ENCODE measurements at regions not wholly inside any gene's neighbourhood (a gene's known extent, or its start where the extent isn't known, plus 50 kb on each side); places are given as distances from the start of the nearest gene placed in this dataset.

DNA sequence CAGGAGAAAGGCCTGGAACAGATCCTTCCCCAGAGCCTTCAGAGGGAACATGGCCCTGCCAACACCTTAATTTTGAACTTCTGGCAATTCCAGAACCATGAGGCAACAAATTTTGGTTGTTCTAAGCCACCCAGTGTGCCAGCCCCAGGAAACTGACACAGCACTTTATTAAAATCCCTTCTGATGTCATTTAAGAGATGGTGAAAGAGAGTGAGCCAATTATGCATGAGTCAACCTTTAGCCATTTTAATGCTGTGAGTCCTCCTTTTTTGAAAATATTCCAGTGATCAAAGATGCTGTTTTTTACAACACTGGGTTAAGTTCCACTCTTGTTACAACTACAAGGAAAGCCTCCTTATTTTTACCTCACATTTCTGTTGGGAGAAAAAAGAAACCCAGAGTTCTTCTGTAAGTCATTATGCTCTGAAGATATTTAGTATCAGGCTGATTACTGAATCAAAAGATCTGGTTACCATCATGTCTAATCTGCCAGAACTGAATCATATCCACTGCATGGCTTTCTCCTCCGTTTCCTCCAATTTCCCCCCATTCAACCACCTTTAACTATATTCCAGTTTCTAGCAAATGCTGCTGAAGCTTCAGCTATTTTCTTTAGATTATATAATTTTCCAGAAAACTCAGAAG is 235.4 kb downstream of the TXNL1 start:
- ChIA-PET POLR2A (no interaction called here), CTCF (no interaction called here)
- DNase-seq = no peak
- H3K27ac Mint-ChIP-seq (ENCODE audit: unreplicated experiment) = no peak overlapping the region
- H3K4me3 Mint-ChIP-seq (ENCODE audit: unreplicated experiment) = no peak overlapping the region
- Histone ChIP-seq H3K9me3 (no peaks in the 10 kb centered on the region), H3K27me3 (replicated peaks; ENCODE audit: control insufficient read depth, insufficient read depth, low read length) (no peaks in the 10 kb centered on the region), H3K4me3 (ENCODE audit: low read depth, low read length) (no peak overlapping the region), H3K36me3 (ENCODE audit: control insufficient read depth, insufficient read depth, low read length) (no peaks in the 10 kb centered on the region), H3K4me1 (no peaks in the 10 kb centered on the region)
- intact Hi-C loops (cut with micrococcal nuclease; ENCODE audit: unreplicated experiment) = no loop called here
- H3K27me3 Mint-ChIP-seq (ENCODE audit: insufficient read depth, unreplicated experiment) = peaks cover 10% of the 10 kb centered on the region
- H3K4me1 Mint-ChIP-seq (ENCODE audit: low read depth, unreplicated experiment) = no peaks in the 10 kb centered on the region
- TF ChIP-seq, protein P1, sequence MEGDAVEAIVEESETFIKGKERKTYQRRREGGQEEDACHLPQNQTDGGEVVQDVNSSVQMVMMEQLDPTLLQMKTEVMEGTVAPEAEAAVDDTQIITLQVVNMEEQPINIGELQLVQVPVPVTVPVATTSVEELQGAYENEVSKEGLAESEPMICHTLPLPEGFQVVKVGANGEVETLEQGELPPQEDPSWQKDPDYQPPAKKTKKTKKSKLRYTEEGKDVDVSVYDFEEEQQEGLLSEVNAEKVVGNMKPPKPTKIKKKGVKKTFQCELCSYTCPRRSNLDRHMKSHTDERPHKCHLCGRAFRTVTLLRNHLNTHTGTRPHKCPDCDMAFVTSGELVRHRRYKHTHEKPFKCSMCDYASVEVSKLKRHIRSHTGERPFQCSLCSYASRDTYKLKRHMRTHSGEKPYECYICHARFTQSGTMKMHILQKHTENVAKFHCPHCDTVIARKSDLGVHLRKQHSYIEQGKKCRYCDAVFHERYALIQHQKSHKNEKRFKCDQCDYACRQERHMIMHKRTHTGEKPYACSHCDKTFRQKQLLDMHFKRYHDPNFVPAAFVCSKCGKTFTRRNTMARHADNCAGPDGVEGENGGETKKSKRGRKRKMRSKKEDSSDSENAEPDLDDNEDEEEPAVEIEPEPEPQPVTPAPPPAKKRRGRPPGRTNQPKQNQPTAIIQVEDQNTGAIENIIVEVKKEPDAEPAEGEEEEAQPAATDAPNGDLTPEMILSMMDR (IDR thresholded peaks at IDR 0.05; ENCODE audit: insufficient read depth in 1 of 2, low read depth in 1 of 2, low read length in 1 of 2, severe bottlenecking in 1 of 2, unreplicated experiment in 1 of 2) = no peak
- H3K9me3 Mint-ChIP-seq (ENCODE audit: unreplicated experiment) = no peaks in the 10 kb centered on the region
- no peaks in the 10 kb centered on the region for H3K36me3 Mint-ChIP-seq (ENCODE audit: insufficient read depth, unreplicated experiment)
- BruUV-seq (replicated peaks) = no TSS peak

DNA sequence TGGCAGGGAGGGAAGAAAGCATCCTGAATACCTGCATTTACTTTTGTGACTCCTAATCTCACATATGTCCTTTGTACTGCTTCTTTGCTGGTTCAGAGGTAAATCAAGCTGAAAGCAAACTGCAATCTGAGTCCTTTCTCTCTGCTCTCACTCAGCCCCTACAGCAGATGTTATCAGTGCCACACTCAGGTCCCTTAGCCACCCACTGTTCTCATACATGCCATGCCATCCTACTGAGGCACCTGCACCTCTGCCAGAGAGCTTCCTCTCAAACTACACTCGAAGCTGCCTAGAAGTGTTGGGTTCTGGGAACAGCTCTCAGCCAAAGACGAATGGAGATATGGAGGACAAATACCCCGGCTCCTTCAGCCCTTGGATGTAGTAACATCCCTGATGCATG is 244.5 kb downstream of the TXNL1 start:
- no peaks in the 10 kb centered on the region for H3K27me3 ChIP-seq (replicated peaks; ENCODE audit: control insufficient read depth, insufficient read depth, low read length)
- Mint-ChIP-seq H3K27me3 (ENCODE audit: insufficient read depth, unreplicated experiment) (peaks cover 8% of the 10 kb centered on the region), H3K4me3 (ENCODE audit: unreplicated experiment) (no peak overlapping the region), H3K9me3 (ENCODE audit: unreplicated experiment) (no peaks in the 10 kb centered on the region), H3K27ac (ENCODE audit: unreplicated experiment) (no peak overlapping the region), H3K4me1 (ENCODE audit: low read depth, unreplicated experiment) (no peaks in the 10 kb centered on the region), H3K36me3 (ENCODE audit: insufficient read depth, unreplicated experiment) (no peaks in the 10 kb centered on the region)
- BruUV-seq (replicated peaks) = no TSS peak
- no peaks in the 10 kb centered on the region for H3K36me3 ChIP-seq (ENCODE audit: control insufficient read depth, insufficient read depth, low read length)
- DNase-seq = no peak
- no peaks in the 10 kb centered on the region for H3K9me3 ChIP-seq
- CTCF ChIA-PET = no interaction called here
- POLR2A ChIA-PET = no interaction called here
- H3K4me1 ChIP-seq = no peaks in the 10 kb centered on the region
- intact Hi-C loops (cut with micrococcal nuclease; ENCODE audit: unreplicated experiment) = no loop called here
- TF ChIP-seq, protein P1 (IDR thresholded peaks at IDR 0.05; ENCODE audit: insufficient read depth in 1 of 2, low read depth in 1 of 2, low read length in 1 of 2, severe bottlenecking in 1 of 2, unreplicated experiment in 1 of 2) = no peak
- no peak overlapping the region for H3K4me3 ChIP-seq (ENCODE audit: low read depth, low read length)

DNA sequence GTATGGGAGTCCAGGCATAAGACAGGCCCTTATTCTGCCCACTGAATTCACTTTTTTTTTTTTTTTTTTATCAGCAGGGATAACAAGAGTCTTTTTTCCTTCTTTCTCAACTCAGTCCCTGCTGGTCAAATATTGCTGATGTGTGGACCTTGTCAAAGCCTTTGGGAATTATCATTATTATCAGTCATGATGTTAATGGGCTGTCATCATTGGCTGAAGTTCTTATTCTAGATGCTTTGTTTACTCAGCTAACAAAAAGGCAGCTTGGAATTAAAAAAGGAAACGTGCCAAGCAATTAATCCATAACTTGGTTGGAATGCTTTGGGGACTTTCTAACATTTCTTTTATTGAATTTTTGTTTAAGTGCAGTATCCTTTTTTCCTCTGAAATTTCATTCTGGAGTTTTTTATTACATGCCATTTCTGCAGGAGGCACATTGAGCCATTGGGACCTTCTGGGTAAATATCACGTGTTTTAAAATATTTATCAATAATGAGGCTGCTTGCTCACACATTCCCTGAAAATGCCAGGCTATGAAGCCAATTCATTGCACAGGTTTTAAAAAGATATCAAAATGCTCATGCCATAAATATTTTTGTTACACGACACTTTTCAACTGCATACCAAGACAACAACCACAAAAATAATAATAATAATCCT is 246.3 kb downstream of the TXNL1 start:
- POLR2A ChIA-PET = no interaction called here

More for the DNA sequence above, 246.3 kb downstream of the TXNL1 start:
- H3K9me3 ChIP-seq = no peaks in the 10 kb centered on the region
- CTCF ChIA-PET = no interaction called here
- peaks cover 4% of the 10 kb centered on the region for H3K27me3 Mint-ChIP-seq (ENCODE audit: insufficient read depth, unreplicated experiment)
- TF ChIP-seq, protein P1 (IDR thresholded peaks at IDR 0.05; ENCODE audit: insufficient read depth in 1 of 2, low read depth in 1 of 2, low read length in 1 of 2, severe bottlenecking in 1 of 2, unreplicated experiment in 1 of 2) = no peak
- intact Hi-C loops (cut with micrococcal nuclease; ENCODE audit: unreplicated experiment) = no loop called here
- no TSS peak for BruUV-seq (replicated peaks)
- no peaks in the 10 kb centered on the region for H3K36me3 ChIP-seq (ENCODE audit: control insufficient read depth, insufficient read depth, low read length)
- no peaks in the 10 kb centered on the region for H3K27me3 ChIP-seq (replicated peaks; ENCODE audit: control insufficient read depth, insufficient read depth, low read length)
- H3K9me3 Mint-ChIP-seq (ENCODE audit: unreplicated experiment) = no peaks in the 10 kb centered on the region
- no peak for DNase-seq
- H3K36me3 Mint-ChIP-seq (ENCODE audit: insufficient read depth, unreplicated experiment) = no peaks in the 10 kb centered on the region
- H3K4me3 Mint-ChIP-seq (ENCODE audit: unreplicated experiment) = no peak overlapping the region
- no peak overlapping the region for H3K4me3 ChIP-seq (ENCODE audit: low read depth, low read length)
- H3K4me1 ChIP-seq = no peaks in the 10 kb centered on the region
- H3K27ac Mint-ChIP-seq (ENCODE audit: unreplicated experiment) = no peak overlapping the region
- H3K4me1 Mint-ChIP-seq (ENCODE audit: low read depth, unreplicated experiment) = no peaks in the 10 kb centered on the region

Data from Caco-2 (cell line).